Vagina (tissue), 2 donors: ENCODE measurements at regions not wholly inside any gene's neighbourhood (a gene's known extent, or its start where the extent isn't known, plus 50 kb on each side); places are given as distances from the start of the nearest gene placed in this dataset.

Experiments used
- CTCF ChIP-seq, 3 experiments: fragments of 450-650 bp in 2 of 3; fragments of 200-600 bp in 1 of 3; sonication (generic) in 1 of 3; IDR thresholded peaks; one replicate each; pipeline ENCODE4 v1.5.1; 2017 to 2019; ENCODE audit warnings: antibody characterized with exemption in 3 of 3, mild to moderate bottlenecking in 2 of 3, moderate library complexity in 2 of 3
- POLR2AphosphoS5 ChIP-seq, 2 donors: sonication (generic); formaldehyde crosslinking; IDR thresholded peaks; one replicate each; pipeline ENCODE4 v1.9.0; 2017; ENCODE audit warnings: antibody characterized with exemption in 2 of 2, mild to moderate bottlenecking in 2 of 2, low read depth in 1 of 2; ENCODE audit not compliant: insufficient read depth in 1 of 2

GRCh38 chr3:73321286-73321999, 260.0 kb downstream of the EBLN2 start:
- TF ChIP-seq CTCF (IDR thresholded peaks at IDR 0.05) (no peak), POLR2AphosphoS5 (IDR thresholded peaks at IDR 0.05; ENCODE audit: insufficient read depth in 1 of 2, low read depth in 1 of 2) (no peak)
